GM12878 (cell line): ENCODE measurements at regions not wholly inside any gene's neighbourhood (a gene's known extent, or its start where the extent isn't known, plus 50 kb on each side); places are given as distances from the start of the nearest gene placed in this dataset.

Experiments
- ATAC-seq: fragments of 200-7000 bp; cut with Tn5 transposase; 3 replicates; pipeline ENCODE4 v1.9.1; 2020; ENCODE audit warnings: mild to moderate bottlenecking, moderate library complexity
- BruUV-seq: library from RNA; stranded (reverse); fragments of 400-500 nt; replicated peaks from 2 replicates; lab custom pipeline; 2021; lab: Mats Ljungman, UMichigan
- CTCF ChIA-PET: fragments of 300-600 bp; sonication (Branson Sonifier 250); formaldehyde crosslinking; extraction: SDS; loops from one replicate; lab custom pipeline; 2021; ENCODE audit warnings: inconsistent platforms; lab: Yijun Ruan, JAX
- POLR2A ChIA-PET: fragments of 350-600 bp; formaldehyde crosslinking; extraction: SDS; loops from one replicate; lab custom pipeline; 2021; ENCODE audit warnings: inconsistent platforms; lab: Charles Lee
- RAD21 ChIA-PET: fragments of 300-600 bp; sonication (Branson Sonifier 250); formaldehyde crosslinking; loops from one replicate; lab custom pipeline; 2023; ENCODE audit warnings: antibody characterized with exemption; ENCODE audit not compliant: unreplicated experiment; lab: Charles Lee
- SMC1A ChIA-PET: fragments of 300-600 bp; sonication (Branson Sonifier 250); formaldehyde crosslinking; loops from one replicate; lab custom pipeline; 2023; ENCODE audit not compliant: unreplicated experiment, uncharacterized antibody; lab: Charles Lee
- DNase-seq: peaks from one replicate; pipeline ENCODE4 v3.0.0-alpha.2; 2011; ENCODE audit warnings: low read depth, low spot score
- FAIRE-seq: peaks from 3 replicates; lab custom pipeline; 2011; peaks lifted over from hg19 to GRCh38; lab: Jason Lieb, UNC
- H2AFZ ChIP-seq: 2 replicates; pipeline ENCODE4 v1.6.0; 2011; ENCODE audit warnings: low read depth, low read length, control low read depth; ENCODE audit not compliant: control insufficient read depth
- H3K27ac ChIP-seq: 2 replicates; pipeline ENCODE4 v1.5.1; 2011; ENCODE audit warnings: control low read depth; ENCODE audit not compliant: control insufficient read depth, insufficient read depth
- H3K27me3 ChIP-seq, 2 experiments: replicated peaks in 1 of 2; 2 replicates each; pipeline versions ENCODE4 v1.6.0 to v1.6.1; 2011; ENCODE audit warnings: low read length in 1 of 2; ENCODE audit not compliant: control insufficient read depth in 2 of 2, insufficient read depth in 2 of 2
- H3K36me3 ChIP-seq, 2 experiments: 2 replicates each; pipeline ENCODE4 v1.5.1; 2011; ENCODE audit warnings: low read length in 1 of 2; ENCODE audit not compliant: control insufficient read depth in 2 of 2, insufficient read depth in 2 of 2
- H3K4me1 ChIP-seq: 2 replicates; pipeline ENCODE4 v1.6.1; 2011; ENCODE audit warnings: mild to moderate bottlenecking, low read length, moderate library complexity, mixed read lengths; ENCODE audit not compliant: control insufficient read depth, insufficient read depth
- H3K4me2 ChIP-seq: 2 replicates; pipeline ENCODE4 v1.6.0; 2011; ENCODE audit warnings: control low read depth; ENCODE audit not compliant: control insufficient read depth, insufficient read depth
- H3K4me3 ChIP-seq: fragments of 200-600 bp; sonication (generic); 2 replicates; pipeline ENCODE4 v1.5.1; 2016
- H3K79me2 ChIP-seq: 2 replicates; pipeline ENCODE4 v1.6.0; 2011; ENCODE audit warnings: low read length; ENCODE audit not compliant: control insufficient read depth, insufficient read depth
- H3K9ac ChIP-seq: 2 replicates; pipeline ENCODE4 v1.8.0; 2011; ENCODE audit warnings: low read length, control low read depth, mixed read lengths; ENCODE audit not compliant: control insufficient read depth, insufficient read depth
- H3K9me3 ChIP-seq: replicated peaks from 3 replicates; pipeline ENCODE4 v1.5.1; 2011; ENCODE audit warnings: mild to moderate bottlenecking, low read length; ENCODE audit not compliant: control insufficient read depth, insufficient read depth
- H4K20me1 ChIP-seq: 2 replicates; pipeline ENCODE4 v1.6.0; 2011; ENCODE audit not compliant: control insufficient read depth, insufficient read depth
- BMI1 ChIP-seq: fragments of 450-650 bp; IDR thresholded peaks from 2 replicates; pipeline ENCODE4 v1.6.1; 2016; ENCODE audit warnings: mild to moderate bottlenecking, moderate library complexity, borderline replicate concordance
- MEF2B ChIP-seq: fragments of 450-650 bp; IDR thresholded peaks from 2 replicates; pipeline ENCODE4 v1.6.1; 2018; ENCODE audit warnings: mild to moderate bottlenecking, moderate library complexity; ENCODE audit not compliant: partially characterized antibody, poor library complexity, severe bottlenecking
- SPI1 ChIP-seq: IDR thresholded peaks from 2 replicates; pipeline ENCODE4 v1.6.1; 2011; ENCODE audit warnings: low read depth, mild to moderate bottlenecking, low read length, moderate library complexity, borderline replicate concordance; ENCODE audit not compliant: insufficient read depth
- ZNF217 ChIP-seq: fragments of 450-650 bp; IDR thresholded peaks from 2 replicates; pipeline ENCODE4 v1.6.1; 2017; ENCODE audit warnings: antibody characterized with exemption, mild to moderate bottlenecking
- WGBS: methylation state at CpG from one replicate; pipeline ENCODE4 v1.1.6; 2016; ENCODE audit warnings: low lambda C conversion rate; ENCODE audit not compliant: insufficient replicate concordance, insufficient coverage; ENCODE audit errors: missing lambda C conversion rate; 5-methylcytosine and 5-hydroxymethylcytosine counted together
- in situ Hi-C: fragments of 300-500 bp; cut with MboI; formaldehyde crosslinking; loops from 9 replicates; pipeline ENCODE4 v1.14.3; 2018; ENCODE audit warnings: mixed read lengths
- intact Hi-C: fragments of 100-400 bp; cut with micrococcal nuclease; formaldehyde crosslinking; loops from one replicate; pipeline ENCODE4 v1.14.2; 2022; ENCODE audit not compliant: unreplicated experiment

DNA sequence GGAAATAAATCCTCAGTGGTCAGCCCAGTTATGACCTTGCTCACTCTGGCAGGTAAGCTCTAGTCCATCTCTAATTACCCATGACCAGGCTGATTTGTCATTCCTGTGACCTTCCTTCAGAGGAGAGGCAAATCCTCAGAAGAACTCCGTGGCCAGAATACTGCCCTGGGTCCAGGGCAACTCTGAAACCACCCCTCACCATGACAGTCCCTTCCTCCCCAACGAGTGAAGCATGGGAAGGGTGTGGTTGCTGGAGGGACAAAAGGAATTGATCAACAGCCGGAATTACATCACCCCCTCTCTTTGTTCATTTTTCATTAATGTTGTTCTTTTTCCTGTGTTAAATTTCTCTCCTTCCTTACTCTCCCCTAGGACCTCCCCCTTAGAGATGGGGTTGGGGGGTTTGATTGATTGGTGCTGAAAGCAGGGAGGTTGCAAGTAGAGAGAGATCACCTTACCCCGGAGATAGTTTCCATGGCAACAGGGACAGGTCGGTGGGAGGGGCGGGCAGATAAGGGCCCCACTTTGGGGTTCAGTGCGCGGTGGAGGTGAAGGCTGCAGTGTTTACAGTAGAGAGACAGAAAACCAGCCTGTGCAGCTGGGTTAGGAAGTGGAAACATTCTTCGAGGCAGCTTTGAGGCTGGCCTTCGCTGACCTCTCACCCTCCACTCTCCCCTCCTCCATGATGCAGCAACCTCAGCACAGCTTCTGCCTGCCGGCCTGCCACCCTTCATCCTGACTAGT is 647.4 kb downstream of the BCOR start:
- FAIRE-seq (no peak), DNase-seq (no peak), ATAC-seq (no peak)
- H3K27ac ChIP-seq: no peak overlapping the region
- H3K4me2 ChIP-seq: no peak overlapping the region
- no peak overlapping the region for H2AFZ ChIP-seq
- RAD21 ChIA-PET: no interaction called here
- BruUV-seq: no TSS peak
- intact Hi-C loops: no loop called here
- no peaks in the 10 kb centered on the region for H3K9me3 ChIP-seq
- no peaks in the 10 kb centered on the region for H3K79me2 ChIP-seq
- no peaks in the 10 kb centered on the region for H3K36me3 ChIP-seq
- WGBS: 52% methylated on average over 11 of the region's 11 CpGs
- H3K27me3 ChIP-seq: no peaks in the 10 kb centered on the region
- CTCF ChIA-PET: no interaction called here
- no peaks in the 10 kb centered on the region for H4K20me1 ChIP-seq
- SMC1A ChIA-PET: no interaction called here
- POLR2A ChIA-PET: no interaction called here
- in situ Hi-C loops: no loop called here
- no peak overlapping the region for H3K9ac ChIP-seq
- H3K4me1 ChIP-seq: no peaks in the 10 kb centered on the region
- no peak overlapping the region for H3K4me3 ChIP-seq
- TF ChIP-seq SPI1 (no peak), BMI1 (peak; percentile 28; the same call in 1 of the 2 replicates)
- TF ChIP-seq, all 136 proteins: peak for 1

DNA sequence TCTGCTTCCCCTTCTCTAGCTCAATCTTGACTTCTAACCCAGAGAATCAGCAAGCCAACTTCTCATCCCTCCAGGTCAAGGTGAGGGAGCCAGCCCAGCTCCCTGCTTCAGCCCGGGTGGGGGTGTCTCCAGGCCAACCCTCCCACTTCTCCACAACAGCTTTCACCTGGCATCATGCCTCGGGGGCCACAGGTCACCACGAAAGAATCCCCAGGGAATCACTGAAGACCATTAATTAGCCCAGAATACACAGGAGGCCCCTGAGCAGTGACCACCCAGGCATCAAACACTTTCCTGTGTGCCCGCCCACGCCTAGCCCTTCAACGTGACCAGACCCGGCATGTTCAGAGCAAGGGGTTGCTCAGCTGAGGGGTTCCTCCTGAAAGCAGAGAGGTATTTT is 646.7 kb downstream of the BCOR start:
- FAIRE-seq (no peak), DNase-seq (no peak), ATAC-seq (no peak)
- CTCF ChIA-PET: no interaction called here
- no peaks in the 10 kb centered on the region for H4K20me1 ChIP-seq
- H3K9me3 ChIP-seq: no peaks in the 10 kb centered on the region
- RAD21 ChIA-PET: no interaction called here
- no peaks in the 10 kb centered on the region for H3K4me1 ChIP-seq
- TF ChIP-seq MEF2B (peak; percentile 25), ZNF217 (no peak)
- H2AFZ ChIP-seq: no peak overlapping the region
- H3K27me3 ChIP-seq: no peaks in the 10 kb centered on the region
- 0% methylated on average over 7 of the region's 7 CpGs for WGBS
- intact Hi-C loops: no loop called here
- no peaks in the 10 kb centered on the region for H3K79me2 ChIP-seq
- BruUV-seq: no TSS peak
- no peaks in the 10 kb centered on the region for H3K36me3 ChIP-seq
- no peak overlapping the region for H3K4me2 ChIP-seq
- POLR2A ChIA-PET: no interaction called here
- no peak overlapping the region for H3K4me3 ChIP-seq
- SMC1A ChIA-PET: no interaction called here
- in situ Hi-C loops: no loop called here
- no peak overlapping the region for H3K9ac ChIP-seq
- H3K27ac ChIP-seq: no peak overlapping the region
